AG04449 (cell line): ENCODE measurements at regions not wholly inside any gene's neighbourhood (a gene's known extent, or its start where the extent isn't known, plus 50 kb on each side); places are given as distances from the start of the nearest gene placed in this dataset.

ENCODE experiments used
- CTCF ChIA-PET: fragments of 350-600 bp; formaldehyde crosslinking; extraction: SDS; loops from one replicate; lab custom pipeline; 2021; ENCODE audit warnings: antibody characterized with exemption; lab: Yijun Ruan, JAX
- POLR2A ChIA-PET: fragments of 400-600, 350-600 bp; formaldehyde crosslinking; extraction: SDS; loops from one replicate; lab custom pipeline; 2020; ENCODE audit warnings: antibody characterized with exemption, inconsistent platforms; lab: Yijun Ruan, JAX
- DNase-seq: peaks from one replicate; pipeline ENCODE4 v3.0.0-alpha.2; 2010; ENCODE audit warnings: low read depth, low spot score
- H3K4me3 ChIP-seq: 2 replicates; pipeline ENCODE4 v1.5.1; 2011; ENCODE audit warnings: low read depth, mild to moderate bottlenecking, control low read depth, low read length
- TF ChIP-seq, protein P1 (sequence below): IDR thresholded peaks from one replicate; pipeline ENCODE4 v1.5.1; 2011; ENCODE audit warnings: mild to moderate bottlenecking, moderate library complexity, low read length, control low read depth, inconsistent platforms; ENCODE audit not compliant: insufficient read depth; ENCODE audit errors: missing control alignments

DNA sequence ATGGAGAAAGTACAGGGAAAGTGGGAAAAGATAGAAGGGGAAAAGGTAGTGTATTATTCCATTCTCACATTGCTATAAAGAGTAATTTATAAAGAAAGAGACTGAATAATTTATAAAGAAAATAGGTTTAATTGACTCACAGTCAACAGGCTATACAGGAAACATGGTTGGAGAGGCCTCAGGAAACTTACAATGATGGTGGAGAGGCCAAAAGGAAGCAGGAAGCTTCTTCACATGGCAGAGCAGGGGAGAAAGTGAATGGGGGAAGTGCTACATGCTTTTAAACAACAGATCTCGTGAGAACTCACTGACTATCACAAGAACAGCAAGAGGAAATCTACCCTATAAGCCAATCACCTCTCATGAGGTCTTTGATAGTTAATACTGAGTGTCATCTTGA is 725.0 kb upstream of the FLRT2 start:
- ChIA-PET CTCF (no interaction called here), POLR2A (no interaction called here)
- TF ChIP-seq, protein P1, sequence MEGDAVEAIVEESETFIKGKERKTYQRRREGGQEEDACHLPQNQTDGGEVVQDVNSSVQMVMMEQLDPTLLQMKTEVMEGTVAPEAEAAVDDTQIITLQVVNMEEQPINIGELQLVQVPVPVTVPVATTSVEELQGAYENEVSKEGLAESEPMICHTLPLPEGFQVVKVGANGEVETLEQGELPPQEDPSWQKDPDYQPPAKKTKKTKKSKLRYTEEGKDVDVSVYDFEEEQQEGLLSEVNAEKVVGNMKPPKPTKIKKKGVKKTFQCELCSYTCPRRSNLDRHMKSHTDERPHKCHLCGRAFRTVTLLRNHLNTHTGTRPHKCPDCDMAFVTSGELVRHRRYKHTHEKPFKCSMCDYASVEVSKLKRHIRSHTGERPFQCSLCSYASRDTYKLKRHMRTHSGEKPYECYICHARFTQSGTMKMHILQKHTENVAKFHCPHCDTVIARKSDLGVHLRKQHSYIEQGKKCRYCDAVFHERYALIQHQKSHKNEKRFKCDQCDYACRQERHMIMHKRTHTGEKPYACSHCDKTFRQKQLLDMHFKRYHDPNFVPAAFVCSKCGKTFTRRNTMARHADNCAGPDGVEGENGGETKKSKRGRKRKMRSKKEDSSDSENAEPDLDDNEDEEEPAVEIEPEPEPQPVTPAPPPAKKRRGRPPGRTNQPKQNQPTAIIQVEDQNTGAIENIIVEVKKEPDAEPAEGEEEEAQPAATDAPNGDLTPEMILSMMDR: no peak
- no peak overlapping the region for H3K4me3 ChIP-seq
- DNase-seq: no peak

DNA sequence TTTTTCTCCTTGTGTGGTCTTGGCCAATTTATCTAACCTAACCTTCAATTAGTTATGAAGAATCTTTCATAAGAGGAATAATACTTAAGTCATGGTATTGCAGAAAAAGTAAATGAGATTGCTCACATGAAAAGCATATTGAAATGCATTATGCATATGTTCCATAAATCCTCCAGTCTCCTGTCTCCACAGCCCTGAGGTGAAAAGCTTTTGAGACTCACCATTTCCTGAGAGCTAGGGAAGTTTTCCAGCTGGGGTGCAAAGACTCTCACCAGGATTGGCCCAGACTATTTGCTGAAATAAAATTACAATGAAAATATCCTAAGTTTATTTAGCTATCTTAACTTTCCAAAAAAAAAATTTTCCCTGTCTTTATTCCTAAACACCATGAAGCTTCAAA is 723.8 kb upstream of the FLRT2 start:
- TF ChIP-seq, protein P1: no peak
- no peak overlapping the region for H3K4me3 ChIP-seq
- DNase-seq: no peak
- CTCF ChIA-PET: no interaction called here
- POLR2A ChIA-PET: no interaction called here

DNA sequence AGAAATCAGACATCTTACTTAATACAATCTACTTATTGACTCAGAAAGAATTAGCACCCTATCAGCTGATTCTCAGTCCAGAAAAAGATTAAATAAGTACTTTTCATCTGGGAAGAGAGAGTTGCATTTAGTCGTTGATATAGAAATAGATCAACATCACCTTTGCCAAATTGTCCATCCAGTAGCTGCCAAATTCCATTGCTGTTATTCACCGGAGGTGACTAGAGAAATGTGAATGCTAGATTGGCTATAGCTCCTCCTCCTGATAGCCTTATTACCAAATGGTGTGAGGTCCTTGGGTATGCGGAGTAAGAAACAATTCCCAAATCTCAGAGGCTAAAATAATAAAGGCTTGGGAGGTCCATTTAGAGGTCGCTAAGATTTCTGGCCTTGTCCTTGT is 723.3 kb upstream of the FLRT2 start:
- CTCF ChIA-PET: no interaction called here
- POLR2A ChIA-PET: no interaction called here
- no peak for DNase-seq
- H3K4me3 ChIP-seq: no peak overlapping the region
- TF ChIP-seq, protein P1: no peak

DNA sequence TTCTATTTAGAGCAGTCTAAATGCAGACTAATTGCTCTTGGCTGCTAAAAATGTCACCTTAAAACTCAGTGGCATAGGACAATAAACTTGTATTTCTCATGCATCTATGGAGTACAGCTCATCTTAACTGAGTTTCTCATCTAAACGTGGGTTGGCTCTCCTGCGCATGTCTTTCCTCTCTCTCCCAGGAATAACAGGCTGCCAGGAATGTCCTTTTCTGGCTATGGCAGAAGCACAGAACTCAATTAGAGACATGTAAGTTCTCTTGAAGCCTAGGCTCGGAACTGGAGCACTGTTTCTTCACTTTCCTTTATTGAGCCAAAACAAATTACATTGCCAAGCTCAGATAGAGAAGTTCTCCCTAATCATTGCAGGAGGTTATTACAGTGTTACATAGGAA is 722.3 kb upstream of the FLRT2 start:
- no peak for DNase-seq
- ChIA-PET POLR2A (no interaction called here), CTCF (no interaction called here)
- TF ChIP-seq, protein P1: no peak
- H3K4me3 ChIP-seq: no peak overlapping the region

DNA sequence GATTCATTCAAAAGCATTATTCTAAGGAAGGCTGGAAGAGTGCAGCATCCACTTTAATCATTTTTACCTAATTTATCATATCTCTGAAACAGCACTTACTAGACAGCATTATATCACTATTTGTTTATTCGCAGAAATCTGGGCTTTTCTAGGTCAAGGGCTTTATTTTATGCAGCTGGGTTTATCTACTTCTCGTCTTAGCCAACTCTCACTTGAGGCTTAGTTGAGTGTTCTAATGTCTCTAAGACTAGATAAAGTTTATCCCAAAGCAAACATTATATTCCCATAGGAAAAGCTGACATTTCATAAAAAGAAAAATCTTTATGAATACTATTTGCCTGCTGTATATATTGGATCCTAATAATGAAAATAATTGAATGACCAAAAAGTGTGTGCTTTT is 720.8 kb upstream of the FLRT2 start:
- CTCF ChIA-PET: no interaction called here
- POLR2A ChIA-PET: no interaction called here
- no peak for DNase-seq
- no peak overlapping the region for H3K4me3 ChIP-seq
- TF ChIP-seq, protein P1: no peak

DNA sequence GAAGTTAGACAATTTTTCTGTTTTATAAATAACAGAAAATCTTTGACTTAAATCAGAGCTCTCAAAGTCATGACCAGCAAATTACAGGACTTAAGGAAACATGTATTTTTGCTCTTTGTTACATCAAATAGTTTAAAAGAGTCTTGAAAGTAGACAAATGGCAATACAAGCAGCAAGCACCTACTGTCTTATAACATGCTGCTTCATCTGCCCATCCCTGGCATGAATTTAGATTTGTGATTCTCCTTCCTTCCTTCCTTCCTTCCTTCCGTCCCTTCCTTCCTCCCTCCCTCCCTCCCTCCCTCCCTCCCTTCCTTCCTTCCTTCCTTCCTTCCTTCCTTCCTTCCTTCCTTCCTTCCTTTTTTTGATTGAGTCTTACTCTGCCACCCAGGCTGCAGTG is 715.6 kb upstream of the FLRT2 start:
- TF ChIP-seq, protein P1: no peak
- H3K4me3 ChIP-seq: no peak overlapping the region
- POLR2A ChIA-PET: no interaction called here
- CTCF ChIA-PET: no interaction called here
- DNase-seq: no peak
